EL (cell line): ENCODE measurements at regions not wholly inside any gene's neighbourhood (a gene's known extent, or its start where the extent isn't known, plus 50 kb on each side); places are given as distances from the start of the nearest gene placed in this dataset.

ENCODE experiments used
- DNase-seq: peaks from one replicate; pipeline ENCODE4 v3.0.0-alpha.2; 2016

DNA sequence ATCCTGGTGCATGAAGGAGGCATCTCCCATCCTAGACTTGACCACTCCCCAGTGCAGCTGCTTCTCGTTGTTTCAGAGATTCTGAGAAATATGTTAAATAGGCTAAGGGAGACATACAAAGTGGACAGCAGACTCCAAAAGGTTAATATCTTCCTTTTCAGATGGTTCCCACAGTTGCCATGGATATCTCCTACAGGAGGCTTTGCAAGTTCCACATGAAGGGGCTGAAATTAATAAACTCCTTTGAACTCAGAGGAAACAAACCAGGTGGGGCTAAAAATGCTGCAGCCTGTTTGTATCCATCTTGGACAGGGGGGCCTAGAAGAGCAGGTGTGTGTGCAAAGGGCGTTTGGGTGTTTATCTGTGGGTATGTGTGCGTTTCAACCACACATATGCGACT is 257.4 kb upstream of the XYLT1 start:
- no peak for DNase-seq

DNA sequence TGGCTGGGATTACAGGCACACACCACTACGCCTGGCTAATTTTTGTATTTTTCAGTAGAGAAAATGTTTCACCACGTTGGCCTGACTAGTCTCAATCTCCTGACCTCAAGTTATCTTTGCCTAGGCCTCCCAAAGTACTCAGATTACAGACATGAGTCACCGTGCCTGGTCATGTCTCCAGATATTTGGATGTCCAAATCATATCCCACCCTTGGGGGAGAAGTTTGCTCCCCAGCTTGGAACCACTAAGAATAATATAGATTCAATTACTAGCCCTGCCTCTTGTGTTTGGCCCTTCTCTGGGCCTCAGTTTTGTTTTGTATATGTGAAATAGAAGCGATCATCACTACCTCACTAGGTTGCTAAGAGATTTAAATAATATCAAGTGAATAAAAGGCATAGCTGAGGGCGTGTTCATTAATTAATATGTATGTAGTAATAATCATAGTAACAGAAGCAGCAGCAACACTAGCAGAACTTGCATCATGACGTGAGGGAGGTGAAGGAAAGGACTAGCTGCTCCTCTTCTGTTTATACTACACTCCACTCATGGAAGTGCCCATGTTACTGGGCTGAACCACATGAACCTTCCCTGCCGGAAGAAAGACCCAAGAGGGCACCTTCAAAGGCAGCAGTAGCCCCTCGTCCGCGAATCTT is 253.6 kb upstream of the XYLT1 start:
- peak; percentile 58 for DNase-seq

DNA sequence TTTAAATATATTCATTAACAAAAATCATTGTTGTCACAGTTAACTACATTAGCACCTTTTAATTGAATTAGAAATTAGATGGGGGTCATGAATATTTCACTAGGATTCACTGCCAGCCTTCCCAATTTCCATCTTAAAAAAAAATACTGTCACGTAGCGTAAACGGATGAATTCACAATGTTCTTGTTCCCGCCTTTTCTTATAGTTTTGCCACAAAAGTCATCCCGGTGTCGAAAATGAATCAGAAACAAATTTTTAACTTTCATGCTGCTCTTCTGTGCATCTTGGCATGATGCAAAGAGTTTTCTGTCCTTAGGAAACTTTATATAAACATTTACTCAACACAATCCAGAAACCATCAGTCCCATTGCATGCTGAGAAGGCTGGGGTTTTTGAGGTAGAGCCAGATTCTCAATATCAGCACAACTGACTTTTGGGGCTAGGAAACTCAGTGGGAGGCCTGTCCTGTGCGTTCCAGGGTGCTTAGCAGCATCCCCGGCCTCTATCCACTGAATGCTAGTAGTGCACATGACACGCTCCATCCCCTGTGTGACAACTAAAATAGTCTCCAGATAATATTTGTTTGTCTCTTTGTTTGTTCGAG is 252.9 kb upstream of the XYLT1 start:
- peak; percentile 1 for DNase-seq

- no peak for DNase-seq
Observed at GRCh38 chr16:17718495-17718894, 247.7 kb upstream of the XYLT1 start.

DNA sequence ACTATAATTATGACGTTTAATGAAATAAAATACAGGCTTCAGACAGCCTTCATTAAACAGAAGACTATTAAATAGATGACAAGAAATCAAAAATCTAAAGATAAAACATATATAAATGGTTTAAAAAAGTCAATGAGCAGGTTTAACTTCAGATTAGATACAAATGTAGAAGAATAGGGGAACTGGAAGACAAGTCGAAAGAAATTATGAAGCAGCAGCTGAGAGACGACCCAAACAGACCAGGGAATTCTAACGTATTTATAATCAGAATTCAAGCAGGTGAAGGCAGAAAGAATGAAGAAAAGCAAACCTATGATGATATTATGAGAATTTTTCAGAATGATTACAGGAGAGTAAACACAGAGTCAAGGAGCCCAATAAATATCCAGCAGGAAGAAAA is 235.1 kb upstream of the XYLT1 start:
- no peak for DNase-seq

DNA sequence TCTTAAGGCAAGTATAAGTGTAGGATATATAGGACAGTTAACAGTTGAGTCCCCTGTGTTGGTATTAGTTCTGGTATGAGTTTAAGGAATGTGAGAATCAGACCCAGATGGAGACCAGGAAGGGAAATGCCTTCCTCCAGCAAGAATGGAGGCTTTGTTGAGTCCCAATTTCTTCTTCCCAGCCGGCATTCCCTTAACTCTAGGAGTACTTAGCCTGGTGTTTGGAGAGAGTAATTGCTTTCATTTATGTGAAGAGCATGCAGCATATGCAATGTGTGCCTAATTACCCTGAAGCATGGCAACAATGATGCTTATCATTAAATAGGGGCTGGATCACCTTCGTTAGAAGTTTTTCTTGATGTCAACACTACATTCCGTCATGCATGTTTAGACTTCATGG is 225.9 kb upstream of the XYLT1 start:
- DNase-seq = no peak

DNA sequence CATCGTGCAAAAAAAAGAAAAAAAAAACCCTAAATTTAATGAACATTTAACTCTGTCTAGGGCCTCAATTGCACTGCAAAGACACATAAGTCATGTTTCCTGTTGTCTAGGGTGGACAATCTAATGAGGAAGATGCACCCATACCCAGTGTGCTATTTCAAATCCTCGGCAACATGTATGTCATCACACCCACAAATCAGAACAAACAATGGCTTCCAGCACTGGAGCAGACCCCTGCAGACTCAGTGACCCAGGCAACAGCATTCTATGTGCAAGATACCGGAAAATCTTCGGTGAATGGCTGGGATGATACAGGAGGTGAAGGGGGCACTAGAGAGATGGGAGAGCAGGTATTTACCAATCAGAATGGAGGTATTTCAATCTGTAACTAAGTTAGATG is 221.7 kb upstream of the XYLT1 start:
- no peak for DNase-seq

- DNase-seq = no peak
Observed at GRCh38 chr16:17691899-17692176, 221.1 kb upstream of the XYLT1 start.

DNA sequence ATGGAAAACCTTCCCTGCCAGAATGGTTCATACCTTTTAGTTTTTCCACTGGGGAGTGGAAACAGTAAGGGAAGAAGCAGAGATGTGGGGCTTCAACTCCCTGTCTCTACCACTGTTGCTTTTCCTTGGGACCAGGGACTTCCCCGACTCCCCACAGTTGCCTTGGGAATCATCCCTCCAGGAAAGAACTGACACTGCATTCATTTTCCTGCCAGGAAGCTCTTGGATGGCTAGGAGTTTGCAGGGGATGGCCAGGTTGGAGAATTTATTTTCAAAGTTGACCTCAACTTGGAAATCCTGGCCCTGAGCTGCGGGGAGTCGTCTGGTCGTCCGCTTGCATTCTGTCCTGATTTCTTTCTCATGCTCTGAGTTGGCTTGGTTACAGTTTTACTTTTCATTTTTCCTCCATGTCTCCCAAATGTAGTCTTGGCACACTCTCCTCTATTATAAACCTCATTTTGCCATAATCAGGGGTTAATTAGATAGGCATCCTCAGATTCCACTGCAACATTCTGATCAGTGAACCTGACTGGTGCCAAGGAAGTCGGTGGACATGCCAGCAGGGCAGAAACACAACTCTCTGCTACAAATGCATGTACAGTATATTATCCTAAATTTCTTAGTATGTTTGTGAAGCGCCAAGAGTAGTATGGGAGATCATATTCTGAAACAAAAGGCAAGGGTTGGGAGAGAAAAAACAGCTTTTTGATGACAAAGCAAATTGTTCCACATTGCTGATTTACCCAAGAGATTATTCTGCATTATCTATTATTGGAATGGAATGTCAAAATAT is 220.5 kb upstream of the XYLT1 start:
- no peak for DNase-seq

DNA sequence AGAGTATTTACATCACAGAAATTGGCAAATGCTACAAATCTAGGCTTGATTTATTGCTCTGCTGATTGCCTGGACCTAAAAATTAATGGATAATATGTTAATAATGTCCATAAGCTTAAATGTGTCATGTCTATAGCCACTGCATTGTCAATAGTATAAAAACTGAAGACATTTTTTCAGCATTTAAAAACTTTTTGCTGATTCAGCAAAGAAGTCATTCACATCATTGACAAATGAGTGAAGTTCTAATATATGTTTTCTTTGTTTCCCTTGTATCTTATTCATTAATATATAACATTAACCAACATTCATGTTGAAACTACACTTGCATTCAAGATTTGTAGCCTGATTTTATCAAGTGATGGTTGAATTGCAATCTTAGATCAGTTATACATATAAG is 214.7 kb upstream of the XYLT1 start:
- no peak for DNase-seq

DNA sequence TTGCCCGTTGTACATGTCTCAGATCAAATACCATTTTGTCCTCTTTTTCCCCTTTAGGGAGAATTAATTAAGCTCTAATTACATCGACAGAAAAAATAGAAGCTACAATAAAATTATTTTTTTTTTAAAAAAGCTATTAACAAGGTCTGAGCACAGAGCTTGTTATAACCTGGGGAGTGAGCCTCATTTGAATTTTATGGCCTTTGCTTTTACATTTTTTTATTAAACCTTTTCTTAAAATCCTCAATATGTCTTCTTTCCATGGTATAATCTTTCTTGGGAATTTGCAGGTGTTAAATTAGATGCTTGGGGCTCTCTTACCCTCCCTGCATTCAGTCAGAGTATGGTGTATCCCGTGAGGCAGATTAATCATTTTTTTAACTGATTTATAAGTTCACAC is 212.5 kb upstream of the XYLT1 start:
- no peak for DNase-seq

GRCh38 chr16:17676171-17676570 is 205.4 kb upstream of the XYLT1 start:
- DNase-seq = no peak

DNA sequence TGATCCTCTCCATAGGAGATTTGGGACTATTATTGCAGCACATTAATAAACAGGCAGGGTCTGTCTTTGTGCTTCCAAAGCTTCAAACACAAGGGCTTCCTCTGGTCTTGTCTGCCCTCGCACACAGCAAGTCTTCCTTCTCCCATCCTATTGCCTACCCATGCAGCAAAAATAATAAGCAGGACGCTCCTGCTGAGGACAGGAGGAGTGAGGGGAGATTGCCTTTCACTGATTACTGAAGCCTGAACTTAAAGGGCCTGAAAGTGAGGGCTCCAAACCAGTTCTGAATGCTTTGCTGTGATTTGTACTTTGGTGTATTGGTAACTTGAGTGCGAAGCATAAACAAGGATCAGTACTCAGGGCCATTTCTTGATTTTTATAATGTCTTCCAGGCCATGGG is 197.6 kb upstream of the XYLT1 start:
- DNase-seq = no peak

DNA sequence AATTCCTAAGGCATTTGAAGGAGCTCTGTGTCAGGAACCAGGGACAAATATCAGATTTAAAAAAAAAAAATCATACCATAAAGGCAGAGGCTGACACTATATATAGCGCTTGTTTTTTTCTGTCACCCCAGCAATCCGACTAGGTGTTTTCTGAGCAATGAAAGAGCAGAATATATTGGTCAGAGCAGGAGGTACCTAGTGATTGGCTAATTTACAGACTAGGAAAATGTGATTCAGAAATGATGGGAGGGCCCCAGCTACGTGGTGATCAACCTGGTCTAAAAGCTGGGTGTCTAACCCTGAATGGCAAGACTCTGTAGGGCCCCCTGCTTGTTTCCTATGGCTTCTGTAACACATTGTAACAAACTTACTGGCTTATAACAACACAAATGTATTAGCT is 195.5 kb upstream of the XYLT1 start:
- no peak for DNase-seq

DNA sequence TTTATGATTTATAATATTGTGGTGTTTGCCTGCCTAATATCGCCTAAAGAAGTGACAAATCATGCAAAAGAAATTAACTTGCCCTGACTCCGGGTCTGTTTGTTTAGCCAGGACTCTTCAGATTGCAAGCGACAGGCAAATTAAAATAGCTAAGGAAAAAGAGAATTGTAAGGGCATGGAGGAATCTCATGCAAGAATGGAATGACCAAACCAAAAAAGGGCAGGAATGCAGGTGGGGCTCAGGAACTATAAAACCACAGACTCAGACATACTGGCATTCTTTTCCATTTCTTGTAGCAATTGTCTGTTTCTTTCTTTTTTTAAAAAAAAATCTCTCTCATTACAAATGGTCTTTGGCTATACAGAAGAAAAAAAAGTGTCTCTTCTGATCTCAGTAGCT is 188.1 kb upstream of the XYLT1 start:
- DNase-seq = no peak

DNA sequence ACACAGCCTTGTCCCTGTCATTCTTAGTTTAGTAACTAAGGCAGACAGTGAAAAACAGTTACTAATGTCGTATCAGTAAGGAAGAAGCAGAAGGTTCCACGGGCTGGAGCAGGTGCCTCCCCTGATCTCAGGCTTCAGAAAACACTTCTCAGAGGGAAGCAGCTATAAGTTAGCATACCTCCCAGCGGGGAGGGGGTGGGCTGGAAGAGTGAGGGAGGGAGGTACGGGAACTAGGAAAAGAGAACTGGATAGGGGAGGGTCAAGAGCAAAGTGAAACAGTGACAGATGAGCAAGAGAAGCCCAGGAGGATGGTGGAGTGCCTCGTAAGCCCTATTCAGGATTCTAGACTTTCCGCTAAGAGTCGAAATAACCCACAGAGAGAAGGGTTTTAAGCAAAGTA is 186.3 kb upstream of the XYLT1 start:
- no peak for DNase-seq

DNA sequence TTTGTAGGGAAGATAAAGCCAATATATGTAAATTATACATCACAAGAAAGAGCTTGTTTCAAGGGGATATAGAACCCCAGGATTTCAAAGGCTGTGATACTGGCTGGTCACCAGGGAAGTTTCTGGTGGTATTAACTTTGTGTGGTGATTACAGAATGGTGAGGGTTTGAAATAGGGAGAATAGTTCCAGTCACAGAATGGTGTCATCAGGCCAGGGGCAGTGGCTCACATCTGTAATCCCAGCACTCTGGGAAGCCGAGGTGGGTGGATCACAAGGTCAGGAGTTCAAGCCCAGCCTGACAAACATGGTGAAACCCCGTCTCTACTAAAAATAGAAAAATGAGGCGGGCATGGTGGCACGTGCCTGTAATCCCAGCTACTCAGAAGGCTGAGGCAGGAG is 183.8 kb upstream of the XYLT1 start:
- no peak for DNase-seq

- no peak for DNase-seq
Observed at GRCh38 chr16:17654142-17654541, 183.4 kb upstream of the XYLT1 start.

GRCh38 chr16:17647879-17648872 is 177.4 kb upstream of the XYLT1 start:
- DNase-seq = peak; percentile 3

DNA sequence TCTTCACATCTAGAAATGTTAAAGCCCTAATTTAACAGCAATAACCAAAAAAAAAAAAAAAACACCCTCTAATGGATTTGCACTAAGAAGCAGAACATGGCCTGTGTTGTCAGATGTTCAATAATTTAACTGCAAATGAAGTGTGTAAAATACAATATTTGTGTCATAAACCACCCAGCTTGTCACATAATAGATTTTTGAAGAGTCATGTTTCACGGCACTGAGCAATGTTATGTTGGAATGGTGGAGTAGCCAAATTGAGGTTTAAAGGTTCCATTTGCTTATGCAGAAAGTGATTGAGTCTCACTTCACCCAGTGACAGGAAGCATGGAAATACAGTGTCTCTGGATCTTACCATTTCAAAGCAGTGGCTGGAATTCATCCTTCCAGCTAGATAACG is 173.2 kb upstream of the XYLT1 start:
- DNase-seq = no peak

DNA sequence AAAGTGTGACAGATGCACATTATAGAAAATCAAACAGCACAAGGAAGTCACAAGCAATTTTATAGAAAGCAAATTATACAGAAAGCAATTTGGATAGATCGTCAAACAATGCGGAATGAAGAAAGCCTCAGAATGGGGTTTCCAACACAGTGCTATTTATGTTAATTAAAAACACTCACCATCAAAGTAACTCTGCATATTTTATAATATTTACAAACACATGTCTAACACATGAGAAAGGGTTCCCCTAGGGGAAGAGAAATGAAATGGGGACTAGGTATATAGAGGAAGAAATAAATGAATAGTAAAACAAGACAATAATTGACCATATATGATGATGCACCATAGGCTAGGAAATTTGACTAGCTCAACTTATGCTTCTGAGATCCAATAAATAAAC is 171.2 kb upstream of the XYLT1 start:
- no peak for DNase-seq

DNA sequence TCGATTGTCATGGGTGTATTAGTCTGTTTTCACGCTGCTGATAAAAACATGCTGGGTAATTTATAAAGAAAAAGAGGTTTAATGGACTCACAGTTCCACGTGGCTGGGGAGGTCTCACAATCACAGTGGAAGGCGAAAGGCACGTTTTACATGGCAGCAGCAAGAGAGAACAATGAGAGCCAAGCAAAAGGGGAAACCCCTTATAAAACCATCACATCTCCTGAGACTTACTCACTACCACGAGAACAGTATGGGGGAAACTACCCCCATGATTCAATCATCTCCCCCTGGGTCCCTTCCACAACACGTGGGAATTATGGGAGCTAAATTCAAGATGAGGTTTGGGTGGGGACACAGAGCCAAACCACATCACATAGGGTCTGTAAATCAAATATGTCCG is 167.4 kb upstream of the XYLT1 start:
- no peak for DNase-seq

DNA sequence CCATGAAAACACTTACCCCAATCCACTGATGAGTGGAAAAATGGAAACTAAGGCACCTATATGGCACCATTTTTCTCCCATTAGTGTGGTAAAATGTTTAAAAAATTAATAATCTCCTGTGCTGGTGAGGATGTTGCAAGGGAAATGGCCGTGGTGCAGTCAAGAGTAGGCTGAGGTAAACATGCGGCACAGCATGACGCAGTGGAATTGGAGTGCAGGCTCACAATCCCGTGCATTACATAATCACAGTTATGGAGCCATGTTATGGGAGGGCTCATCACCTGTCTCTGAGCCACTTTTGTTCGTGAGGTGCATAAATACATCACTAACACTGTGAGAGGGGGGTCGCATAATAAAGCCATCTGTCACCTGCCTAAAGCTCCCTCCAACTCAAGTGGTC is 164.4 kb upstream of the XYLT1 start:
- no peak for DNase-seq
